ENCODE measurements at regions not wholly inside any gene's neighbourhood (a gene's known extent, or its start where the extent isn't known, plus 50 kb on each side); places are given as distances from the start of the nearest gene placed in this dataset.
"Not testable (repeated sequence)": the region's sequence is repeated elsewhere in the genome, so short reads cannot be mapped to it uniquely, and the experiment has no call there.

DNA sequence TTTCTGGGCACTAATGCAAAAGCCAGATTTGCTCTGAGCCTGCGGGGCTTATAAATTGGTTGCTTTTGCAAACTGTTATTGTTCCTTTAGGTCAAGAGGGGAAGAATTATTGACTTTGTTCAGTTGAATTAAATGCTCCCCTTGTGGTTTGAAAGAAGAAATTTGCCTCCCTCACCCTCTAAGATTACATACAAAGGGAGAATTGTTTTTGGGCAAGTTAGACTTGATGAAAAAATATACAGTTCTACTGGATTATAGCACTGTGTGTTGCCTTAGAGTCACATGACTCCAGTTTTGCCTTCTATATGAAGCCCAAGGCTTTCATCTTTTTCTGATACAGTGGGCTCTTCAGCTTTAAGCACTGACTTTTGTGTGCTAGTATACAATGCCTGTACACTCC, 1265.8 kb upstream of the LRRTM3 start (continued):
- TF ChIP-seq ZNF70 (CRISPR knock-in tag; IDR thresholded peaks at IDR 0.05) (no peak), ESRRG (CRISPR knock-in tag; IDR thresholded peaks at IDR 0.05) (no peak), TCF4 (CRISPR knock-in tag; IDR thresholded peaks at IDR 0.05; ENCODE audit: borderline replicate concordance) (no peak), ZFP3 (CRISPR knock-in tag; IDR thresholded peaks at IDR 0.05) (no peak), BACH2 (CRISPR knock-in tag; IDR thresholded peaks at IDR 0.05; ENCODE audit: borderline replicate concordance) (no peak), SNAI2 (CRISPR knock-in tag; IDR thresholded peaks at IDR 0.05) (no peak), RARB (CRISPR knock-in tag; IDR thresholded peaks at IDR 0.05) (no peak)

DNA sequence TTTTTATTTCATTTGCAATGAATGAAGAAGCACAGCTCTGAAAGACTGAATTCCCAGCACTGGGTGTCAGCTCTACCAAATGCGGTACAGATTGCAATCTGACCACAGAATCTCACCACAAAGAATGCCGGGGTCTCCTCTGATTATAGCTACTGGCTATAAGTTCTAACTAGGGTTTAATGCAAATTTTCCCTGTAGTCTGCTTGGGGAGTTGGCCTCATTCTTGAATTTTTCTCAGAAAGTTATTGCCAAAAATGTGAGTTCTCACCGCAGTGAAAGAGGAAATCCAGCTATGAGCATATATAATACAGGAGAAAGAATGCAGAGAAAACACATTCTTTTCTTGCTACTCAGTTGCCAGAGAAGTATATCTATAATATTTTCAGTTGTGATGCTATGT, 1255.7 kb upstream of the LRRTM3 start:
- TF ChIP-seq BACH2 (CRISPR knock-in tag; IDR thresholded peaks at IDR 0.05; ENCODE audit: borderline replicate concordance) (no peak), ZNF565 (CRISPR knock-in tag; conservative IDR thresholded peaks at IDR 0.05; ENCODE audit: low read depth) (no peak), ZNF8 (CRISPR knock-in tag; IDR thresholded peaks at IDR 0.05) (no peak), TOX (CRISPR knock-in tag; IDR thresholded peaks at IDR 0.05; ENCODE audit: borderline replicate concordance) (no peak)
- TF ChIP-seq, protein P1, sequence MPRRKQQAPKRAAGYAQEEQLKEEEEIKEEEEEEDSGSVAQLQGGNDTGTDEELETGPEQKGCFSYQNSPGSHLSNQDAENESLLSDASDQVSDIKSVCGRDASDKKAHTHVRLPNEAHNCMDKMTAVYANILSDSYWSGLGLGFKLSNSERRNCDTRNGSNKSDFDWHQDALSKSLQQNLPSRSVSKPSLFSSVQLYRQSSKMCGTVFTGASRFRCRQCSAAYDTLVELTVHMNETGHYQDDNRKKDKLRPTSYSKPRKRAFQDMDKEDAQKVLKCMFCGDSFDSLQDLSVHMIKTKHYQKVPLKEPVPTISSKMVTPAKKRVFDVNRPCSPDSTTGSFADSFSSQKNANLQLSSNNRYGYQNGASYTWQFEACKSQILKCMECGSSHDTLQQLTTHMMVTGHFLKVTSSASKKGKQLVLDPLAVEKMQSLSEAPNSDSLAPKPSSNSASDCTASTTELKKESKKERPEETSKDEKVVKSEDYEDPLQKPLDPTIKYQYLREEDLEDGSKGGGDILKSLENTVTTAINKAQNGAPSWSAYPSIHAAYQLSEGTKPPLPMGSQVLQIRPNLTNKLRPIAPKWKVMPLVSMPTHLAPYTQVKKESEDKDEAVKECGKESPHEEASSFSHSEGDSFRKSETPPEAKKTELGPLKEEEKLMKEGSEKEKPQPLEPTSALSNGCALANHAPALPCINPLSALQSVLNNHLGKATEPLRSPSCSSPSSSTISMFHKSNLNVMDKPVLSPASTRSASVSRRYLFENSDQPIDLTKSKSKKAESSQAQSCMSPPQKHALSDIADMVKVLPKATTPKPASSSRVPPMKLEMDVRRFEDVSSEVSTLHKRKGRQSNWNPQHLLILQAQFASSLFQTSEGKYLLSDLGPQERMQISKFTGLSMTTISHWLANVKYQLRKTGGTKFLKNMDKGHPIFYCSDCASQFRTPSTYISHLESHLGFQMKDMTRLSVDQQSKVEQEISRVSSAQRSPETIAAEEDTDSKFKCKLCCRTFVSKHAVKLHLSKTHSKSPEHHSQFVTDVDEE (CRISPR knock-in tag; IDR thresholded peaks at IDR 0.05) = no peak
- peak; percentile 85 for ATAC-seq

DNA sequence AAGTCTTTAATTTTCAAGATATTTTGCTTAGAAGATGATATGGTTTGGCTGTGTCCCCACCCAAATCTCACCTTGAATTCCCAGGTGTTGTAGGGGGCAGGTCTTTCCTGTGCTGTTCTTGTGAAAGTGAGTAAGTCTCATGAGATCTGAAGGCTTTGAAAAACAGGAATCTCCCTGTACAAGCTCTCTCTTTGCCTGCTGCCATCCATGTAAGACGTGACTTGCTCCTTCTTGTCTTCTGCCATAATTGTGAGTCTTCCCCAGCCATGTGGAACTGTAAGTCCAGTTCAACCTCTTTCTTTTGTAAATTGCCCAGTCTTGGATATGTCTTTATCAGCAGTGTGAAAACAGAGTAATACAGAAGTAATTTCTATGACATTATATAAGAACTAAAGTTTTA, 1255.2 kb upstream of the LRRTM3 start:
- not testable (repeated sequence) for ATAC-seq

DNA sequence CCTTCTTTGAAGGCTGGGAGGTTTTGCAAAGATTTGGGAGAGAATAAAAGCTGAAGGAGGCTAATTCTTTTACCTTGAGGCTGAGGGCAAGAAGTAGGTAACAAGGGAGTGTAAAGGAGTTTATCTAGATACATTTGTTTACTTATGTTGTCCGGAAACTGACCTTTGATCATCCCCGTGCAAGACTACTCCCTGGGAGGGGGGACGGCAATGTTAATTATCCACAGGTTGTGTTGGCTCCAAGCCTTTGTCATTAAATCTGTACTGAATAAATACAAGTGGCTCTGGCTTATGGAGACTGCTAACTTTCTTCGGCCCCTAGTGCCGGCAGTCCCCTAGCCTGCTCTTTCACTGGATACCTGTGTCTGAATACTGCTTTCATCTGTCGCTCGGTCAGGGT, 1250.6 kb upstream of the LRRTM3 start:
- ATAC-seq = no peak
- no peak for TF ChIP-seq ZFP3 (CRISPR knock-in tag; IDR thresholded peaks at IDR 0.05)

DNA sequence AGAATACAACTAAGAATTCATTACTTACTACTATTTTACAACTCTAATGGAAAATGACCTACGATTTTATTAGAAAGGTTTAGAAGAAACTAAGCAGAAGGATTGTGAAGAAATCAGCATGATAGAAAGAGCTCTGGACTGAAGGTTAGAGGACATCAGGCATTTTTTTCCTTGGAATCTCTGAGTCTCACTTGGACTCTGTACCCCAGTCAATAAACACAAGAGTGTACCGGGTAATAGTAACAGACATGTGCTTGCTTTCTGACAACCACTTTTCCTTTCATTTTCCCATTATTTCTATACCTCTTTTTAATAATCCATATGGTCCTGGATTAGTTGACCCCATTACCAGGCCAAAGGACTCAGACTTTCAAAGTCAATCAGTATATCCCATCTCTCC, 1240.9 kb upstream of the LRRTM3 start:
- ATAC-seq = no peak
- TF ChIP-seq, protein P2, sequence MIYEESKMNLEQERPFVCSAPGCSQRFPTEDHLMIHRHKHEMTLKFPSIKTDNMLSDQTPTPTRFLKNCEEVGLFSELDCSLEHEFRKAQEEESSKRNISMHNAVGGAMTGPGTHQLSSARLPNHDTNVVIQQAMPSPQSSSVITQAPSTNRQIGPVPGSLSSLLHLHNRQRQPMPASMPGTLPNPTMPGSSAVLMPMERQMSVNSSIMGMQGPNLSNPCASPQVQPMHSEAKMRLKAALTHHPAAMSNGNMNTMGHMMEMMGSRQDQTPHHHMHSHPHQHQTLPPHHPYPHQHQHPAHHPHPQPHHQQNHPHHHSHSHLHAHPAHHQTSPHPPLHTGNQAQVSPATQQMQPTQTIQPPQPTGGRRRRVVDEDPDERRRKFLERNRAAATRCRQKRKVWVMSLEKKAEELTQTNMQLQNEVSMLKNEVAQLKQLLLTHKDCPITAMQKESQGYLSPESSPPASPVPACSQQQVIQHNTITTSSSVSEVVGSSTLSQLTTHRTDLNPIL (CRISPR knock-in tag; IDR thresholded peaks at IDR 0.05; ENCODE audit: low read depth) = no peak
- TF ChIP-seq TOX (CRISPR knock-in tag; IDR thresholded peaks at IDR 0.05; ENCODE audit: borderline replicate concordance) (no peak), GLIS3 (CRISPR knock-in tag; IDR thresholded peaks at IDR 0.05) (no peak), ZNF565 (CRISPR knock-in tag; conservative IDR thresholded peaks at IDR 0.05; ENCODE audit: low read depth) (no peak), ZFP3 (CRISPR knock-in tag; IDR thresholded peaks at IDR 0.05) (no peak), TCF4 (CRISPR knock-in tag; IDR thresholded peaks at IDR 0.05; ENCODE audit: borderline replicate concordance) (no peak), ESRRG (CRISPR knock-in tag; IDR thresholded peaks at IDR 0.05) (no peak), ZNF8 (CRISPR knock-in tag; IDR thresholded peaks at IDR 0.05) (no peak), PPARA (CRISPR knock-in tag; IDR thresholded peaks at IDR 0.05; ENCODE audit: borderline replicate concordance) (no peak), SNAI2 (CRISPR knock-in tag; IDR thresholded peaks at IDR 0.05) (no peak), ARNTL (CRISPR knock-in tag; IDR thresholded peaks at IDR 0.05; ENCODE audit: borderline replicate concordance, low read depth) (no peak), ZC3H10 (CRISPR knock-in tag; IDR thresholded peaks at IDR 0.05) (no peak), ZFP30 (CRISPR knock-in tag; IDR thresholded peaks at IDR 0.05) (no peak), ZNF70 (CRISPR knock-in tag; IDR thresholded peaks at IDR 0.05) (no peak), ISL1 (CRISPR knock-in tag; IDR thresholded peaks at IDR 0.05) (no peak), BACH2 (CRISPR knock-in tag; IDR thresholded peaks at IDR 0.05; ENCODE audit: borderline replicate concordance) (no peak)
- TF ChIP-seq, protein P3, sequence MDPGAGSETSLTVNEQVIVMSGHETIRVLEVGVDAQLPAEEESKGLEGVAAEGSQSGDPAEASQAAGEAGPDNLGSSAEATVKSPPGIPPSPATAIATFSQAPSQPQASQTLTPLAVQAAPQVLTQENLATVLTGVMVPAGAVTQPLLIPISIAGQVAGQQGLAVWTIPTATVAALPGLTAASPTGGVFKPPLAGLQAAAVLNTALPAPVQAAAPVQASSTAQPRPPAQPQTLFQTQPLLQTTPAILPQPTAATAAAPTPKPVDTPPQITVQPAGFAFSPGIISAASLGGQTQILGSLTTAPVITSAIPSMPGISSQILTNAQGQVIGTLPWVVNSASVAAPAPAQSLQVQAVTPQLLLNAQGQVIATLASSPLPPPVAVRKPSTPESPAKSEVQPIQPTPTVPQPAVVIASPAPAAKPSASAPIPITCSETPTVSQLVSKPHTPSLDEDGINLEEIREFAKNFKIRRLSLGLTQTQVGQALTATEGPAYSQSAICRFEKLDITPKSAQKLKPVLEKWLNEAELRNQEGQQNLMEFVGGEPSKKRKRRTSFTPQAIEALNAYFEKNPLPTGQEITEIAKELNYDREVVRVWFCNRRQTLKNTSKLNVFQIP (CRISPR knock-in tag; IDR thresholded peaks at IDR 0.05; ENCODE audit: borderline replicate concordance, low read depth) = no peak
- TF ChIP-seq, protein P4, sequence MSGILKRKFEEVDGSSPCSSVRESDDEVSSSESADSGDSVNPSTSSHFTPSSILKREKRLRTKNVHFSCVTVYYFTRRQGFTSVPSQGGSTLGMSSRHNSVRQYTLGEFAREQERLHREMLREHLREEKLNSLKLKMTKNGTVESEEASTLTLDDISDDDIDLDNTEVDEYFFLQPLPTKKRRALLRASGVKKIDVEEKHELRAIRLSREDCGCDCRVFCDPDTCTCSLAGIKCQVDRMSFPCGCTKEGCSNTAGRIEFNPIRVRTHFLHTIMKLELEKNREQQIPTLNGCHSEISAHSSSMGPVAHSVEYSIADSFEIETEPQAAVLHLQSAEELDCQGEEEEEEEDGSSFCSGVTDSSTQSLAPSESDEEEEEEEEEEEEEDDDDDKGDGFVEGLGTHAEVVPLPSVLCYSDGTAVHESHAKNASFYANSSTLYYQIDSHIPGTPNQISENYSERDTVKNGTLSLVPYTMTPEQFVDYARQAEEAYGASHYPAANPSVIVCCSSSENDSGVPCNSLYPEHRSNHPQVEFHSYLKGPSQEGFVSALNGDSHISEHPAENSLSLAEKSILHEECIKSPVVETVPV (CRISPR knock-in tag; IDR thresholded peaks at IDR 0.05) = no peak
